AG04450 (cell line): ENCODE measurements at regions not wholly inside any gene's neighbourhood (a gene's known extent, or its start where the extent isn't known, plus 50 kb on each side); places are given as distances from the start of the nearest gene placed in this dataset.

ENCODE experiments used
- CTCF ChIA-PET: fragments of 300-600, 350-600 bp; formaldehyde crosslinking; extraction: SDS; loops from one replicate; lab custom pipeline; 2022; ENCODE audit warnings: antibody characterized with exemption, inconsistent platforms; lab: Charles Lee
- POLR2A ChIA-PET: fragments of 350-600 bp; formaldehyde crosslinking; extraction: SDS; loops from one replicate; lab custom pipeline; 2021; ENCODE audit warnings: antibody characterized with exemption, inconsistent platforms; lab: Yijun Ruan, JAX
- DNase-seq: peaks from one replicate; pipeline ENCODE4 v3.0.0-alpha.2; 2011; ENCODE audit warnings: low read depth, low spot score
- H3K27ac ChIP-seq: one replicate; pipeline ENCODE4 v1.5.1; 2012; ENCODE audit warnings: low read depth, low read length, control low read depth
- H3K27me3 ChIP-seq: one replicate; pipeline ENCODE4 v1.6.0; 2012; ENCODE audit warnings: low read length; ENCODE audit not compliant: control insufficient read depth, insufficient read depth
- H3K4me3 ChIP-seq: 2 replicates; pipeline ENCODE4 v1.5.1; 2011; ENCODE audit warnings: mild to moderate bottlenecking, low read depth, low read length, control low read depth
- H3K9me3 ChIP-seq: 2 replicates; pipeline ENCODE4 v1.5.1; 2012; ENCODE audit warnings: low read length; ENCODE audit not compliant: control insufficient read depth, insufficient read depth
- CTCF ChIP-seq: IDR thresholded peaks from 2 replicates; pipeline ENCODE4 v1.5.1; 2011; ENCODE audit warnings: low read depth, low read length, control low read depth, inconsistent platforms

DNA sequence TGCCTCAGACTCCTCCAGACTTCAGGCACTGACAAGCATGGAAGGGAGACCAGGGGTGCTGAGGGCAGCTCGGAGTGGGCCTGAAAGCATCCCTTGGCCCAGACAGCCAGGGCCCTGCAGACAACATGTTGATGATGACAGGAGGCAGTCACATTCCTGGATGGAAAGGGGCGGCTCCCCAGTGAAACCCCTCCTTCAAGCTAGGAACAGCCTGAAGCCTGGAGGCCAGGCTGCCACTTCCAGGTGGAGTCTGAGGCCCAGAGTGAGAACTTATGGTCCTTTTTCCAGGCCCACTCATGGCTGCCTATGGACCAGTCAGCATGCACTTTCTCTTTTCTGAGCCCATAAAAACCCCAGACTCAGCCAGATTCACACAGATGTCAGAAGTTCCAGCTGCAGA lies 104.2 kb upstream of the HCN1 start:
- POLR2A ChIA-PET = no interaction called here
- no peak for TF ChIP-seq CTCF
- H3K4me3 ChIP-seq = no peak overlapping the region
- H3K27me3 ChIP-seq = no peaks in the 10 kb centered on the region
- CTCF ChIA-PET = no interaction called here
- no peak for DNase-seq
- H3K9me3 ChIP-seq = peaks cover 27% of the 10 kb centered on the region
- no peak overlapping the region for H3K27ac ChIP-seq

GRCh38 chr5:45799388-45799787 lies 103.2 kb upstream of the HCN1 start:
- ChIA-PET POLR2A (no interaction called here), CTCF (no interaction called here)
- TF ChIP-seq CTCF = no peak

GRCh38 chr5:45796959-45797553 lies 100.9 kb upstream of the HCN1 start:
- no peak overlapping the region for H3K4me3 ChIP-seq
- peaks cover 32% of the 10 kb centered on the region for H3K9me3 ChIP-seq
- CTCF ChIA-PET = no interaction called here
- DNase-seq = no peak
- 0 out of 2 replicates have a peak, but pooled peaks have one; percentile 4 for TF ChIP-seq CTCF
- H3K27ac ChIP-seq = no peak overlapping the region
- no peaks in the 10 kb centered on the region for H3K27me3 ChIP-seq
- POLR2A ChIA-PET = no interaction called here

More at GRCh38 chr5:45799388-45799787, 103.2 kb upstream of the HCN1 start:
- peaks cover 29% of the 10 kb centered on the region for H3K9me3 ChIP-seq
- DNase-seq = no peak
- H3K4me3 ChIP-seq = no peak overlapping the region
- H3K27me3 ChIP-seq = no peaks in the 10 kb centered on the region
- H3K27ac ChIP-seq = no peak overlapping the region

DNA sequence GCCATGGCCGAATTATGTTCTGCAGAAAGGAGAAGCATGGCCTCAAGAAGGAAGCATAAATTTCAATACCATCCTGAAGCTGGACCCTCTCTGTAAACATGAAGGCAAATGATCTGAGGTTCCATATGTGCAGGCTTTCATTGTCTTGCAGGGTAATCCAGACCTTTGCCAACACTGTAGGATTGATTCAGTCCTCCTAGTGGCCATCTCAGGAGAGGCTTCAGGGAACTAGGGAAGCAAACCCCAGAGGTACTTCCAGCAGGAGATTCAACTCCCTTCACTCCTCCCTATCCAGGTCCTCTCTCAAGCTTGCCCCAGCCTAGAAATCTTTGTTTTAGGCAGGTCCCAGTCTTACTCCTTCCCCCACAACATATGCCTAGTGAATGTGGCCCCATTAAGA lies 99.3 kb upstream of the HCN1 start:
- Histone ChIP-seq H3K4me3 (no peak overlapping the region), H3K27ac (no peak overlapping the region), H3K9me3 (peaks cover 22% of the 10 kb centered on the region), H3K27me3 (no peaks in the 10 kb centered on the region)
- ChIA-PET POLR2A (no interaction called here), CTCF (no interaction called here)
- DNase-seq = no peak
- TF ChIP-seq CTCF = no peak

DNA sequence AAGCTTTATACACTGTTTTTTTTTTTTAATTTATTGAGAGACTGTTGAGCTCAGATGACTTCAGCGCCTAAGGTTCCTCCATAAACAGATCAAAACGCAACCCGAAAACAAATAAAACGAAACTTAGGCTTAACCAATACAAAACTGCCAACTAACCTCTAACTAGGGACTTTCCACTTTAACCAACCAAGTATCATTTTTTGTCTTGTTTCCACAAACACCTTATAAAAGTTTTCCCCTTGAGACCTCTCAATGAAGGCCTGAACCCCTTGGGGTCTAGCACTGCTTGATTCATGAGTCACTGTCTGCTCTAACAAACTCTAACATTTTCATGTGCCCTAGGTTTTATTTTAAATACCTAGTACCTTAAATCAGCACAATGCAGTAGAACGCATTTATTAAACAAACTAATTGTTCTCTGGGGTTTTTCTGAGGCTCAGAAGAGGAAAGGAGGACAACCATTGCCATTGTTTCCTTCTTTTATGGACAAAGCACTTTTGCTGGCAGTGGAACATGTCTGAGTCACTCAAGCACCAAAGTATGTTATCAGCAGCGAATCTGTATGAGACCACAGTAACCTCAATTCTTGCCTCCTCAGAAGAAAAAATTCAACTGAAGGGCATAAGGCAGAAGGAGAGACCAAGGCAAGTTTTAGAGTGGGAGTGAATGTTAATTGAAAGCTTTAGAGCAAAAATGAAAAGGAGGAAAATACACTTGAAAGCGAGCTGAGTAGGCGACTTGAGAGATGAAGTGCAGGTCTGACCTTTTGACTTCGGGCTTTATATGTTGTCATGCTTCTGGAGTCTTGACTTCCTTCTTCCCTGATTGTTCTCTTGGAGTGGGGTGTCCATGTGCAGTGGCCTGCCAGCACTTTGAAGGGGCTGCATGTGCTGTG lies 97.7 kb upstream of the HCN1 start:
- DNase-seq = no peak
- Histone ChIP-seq H3K9me3 (peaks cover 13% of the 10 kb centered on the region; the same call in 1 of the 2 replicates), H3K4me3 (no peak overlapping the region), H3K27me3 (no peaks in the 10 kb centered on the region), H3K27ac (no peak overlapping the region)
- TF ChIP-seq CTCF = no peak
- CTCF ChIA-PET = no interaction called here
- POLR2A ChIA-PET = no interaction called here
